ENCODE measurements at regions not wholly inside any gene's neighbourhood (a gene's known extent, or its start where the extent isn't known, plus 50 kb on each side); places are given as distances from the start of the nearest gene placed in this dataset.

- TF ChIP-seq POLR2AphosphoS5 (IDR thresholded peaks at IDR 0.05; ENCODE audit: low read depth, low read length): no peak
- no peak for TF ChIP-seq CTCF (IDR thresholded peaks at IDR 0.05)
- no peak for TF ChIP-seq MAX (IDR thresholded peaks at IDR 0.05; ENCODE audit: low read depth)
- no peak for TF ChIP-seq PBX3 (IDR thresholded peaks at IDR 0.05)
- TF ChIP-seq ZBTB33 (IDR thresholded peaks at IDR 0.05; ENCODE audit: borderline replicate concordance, low read depth): no peak
- TF ChIP-seq MXI1 (IDR thresholded peaks at IDR 0.05; ENCODE audit: low read depth, low read length): no peak
These were observed 348.7 kb downstream of the TBL1XR1 start for GRCh38 chr3:176848431-176849214.

Measured in SK-N-SH (cell line).